Middle frontal gyrus (tissue), 1 donor: ENCODE measurements at regions not wholly inside any gene's neighbourhood (a gene's known extent, or its start where the extent isn't known, plus 50 kb on each side); places are given as distances from the start of the nearest gene placed in this dataset.

ENCODE experiments used
- DNase-seq: peaks from one replicate; pipeline ENCODE4 v3.0.0-alpha.2; 2015; ENCODE audit warnings: low spot score; ENCODE audit errors: extremely low spot score

DNA sequence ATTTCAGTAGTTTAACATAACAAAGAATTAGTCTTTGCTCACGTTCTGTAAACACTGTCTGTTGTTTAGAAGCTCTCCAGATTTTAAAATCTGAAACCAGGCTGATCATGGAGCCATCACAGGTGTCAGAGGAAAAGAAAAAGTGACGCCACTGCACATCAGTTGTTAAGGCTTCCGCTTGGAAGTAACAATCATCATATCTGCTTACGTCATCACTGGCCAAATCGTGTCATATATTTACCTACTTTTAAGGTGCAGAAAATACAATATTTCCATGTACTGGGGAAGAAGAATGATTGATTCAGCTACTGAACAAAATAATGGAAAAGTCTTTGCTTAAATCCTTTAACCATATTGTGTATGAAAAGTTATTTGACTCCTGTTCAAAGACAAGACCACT is 382.6 kb upstream of the MC4R start:
- DNase-seq, result no peak

DNA sequence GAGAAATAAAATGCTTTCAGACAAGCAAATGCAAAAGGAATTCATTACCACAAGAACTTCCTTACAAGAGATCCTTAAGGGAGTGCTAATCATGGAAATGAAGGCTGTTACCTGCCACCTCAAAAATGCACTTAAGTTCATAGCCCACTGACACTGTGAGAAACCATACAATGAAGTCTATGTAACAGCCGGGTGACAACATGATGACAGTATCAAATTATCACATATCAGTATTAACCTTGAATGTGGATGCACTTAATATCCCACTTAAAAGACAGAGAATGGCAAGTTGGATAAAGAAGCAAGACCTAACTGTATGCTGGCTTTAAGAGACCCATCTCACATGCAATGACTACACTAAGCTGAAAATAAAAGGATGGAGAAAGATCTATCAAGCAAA is 403.4 kb upstream of the MC4R start:
- DNase-seq, result no peak

DNA sequence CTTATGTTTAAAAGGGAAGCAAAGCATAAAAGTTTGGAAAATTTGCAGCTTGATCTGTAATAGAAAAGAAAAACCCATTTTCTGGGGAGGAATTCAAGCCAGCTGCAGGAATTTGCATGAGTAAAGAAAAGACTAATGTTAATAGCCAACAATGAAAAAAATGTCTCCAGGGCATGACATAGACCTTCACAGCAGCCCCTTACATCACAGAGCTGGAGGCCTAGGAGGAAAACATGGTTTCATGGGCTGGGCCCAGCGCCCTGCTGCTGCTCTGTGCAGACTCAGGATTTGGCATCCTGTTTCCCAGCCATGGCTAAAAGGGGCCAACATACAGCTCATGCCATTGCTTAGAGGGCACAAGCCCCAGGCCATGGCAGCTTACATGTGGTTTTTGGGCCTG is 411.6 kb upstream of the MC4R start:
- no peak for DNase-seq

DNA sequence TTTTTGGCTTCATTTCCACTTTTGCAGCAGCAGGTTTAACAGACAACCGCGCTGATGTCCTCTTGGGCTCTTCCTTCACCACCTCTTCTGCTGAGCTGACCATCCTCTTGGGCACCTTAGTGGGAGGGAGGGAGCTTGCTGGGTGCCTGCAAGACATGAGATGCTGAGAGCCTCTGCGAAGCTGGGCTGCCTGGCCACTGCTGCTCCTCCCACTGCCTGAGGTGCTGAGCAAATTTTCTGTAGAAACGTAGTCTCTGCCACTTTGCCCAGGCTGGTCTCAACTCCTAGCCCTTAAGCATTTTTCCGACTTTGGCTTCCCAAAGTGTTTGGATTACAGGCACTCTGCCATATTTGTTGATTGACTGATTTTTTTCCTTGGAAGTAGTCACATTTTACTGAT is 422.2 kb upstream of the MC4R start:
- DNase-seq, result no peak

DNA sequence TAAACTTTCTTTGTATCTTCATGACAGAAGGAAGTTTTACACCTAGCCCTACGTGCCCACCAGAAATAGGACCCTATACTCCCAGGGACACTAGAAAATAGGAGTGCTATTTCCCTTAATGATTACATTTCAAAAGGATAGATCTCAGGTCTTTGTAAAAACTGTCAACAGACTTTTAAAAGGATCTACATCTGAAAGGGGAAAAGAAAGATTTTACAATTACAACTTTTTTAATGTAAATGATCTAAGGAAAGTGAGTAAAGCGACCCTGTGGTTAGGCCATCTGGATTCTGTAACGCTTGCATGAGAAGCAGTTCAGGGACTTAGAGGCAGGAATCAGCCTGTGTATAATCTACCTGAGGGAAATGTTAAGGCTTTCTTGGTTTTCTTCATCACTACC is 431.8 kb upstream of the MC4R start:
- DNase-seq, result no peak

DNA sequence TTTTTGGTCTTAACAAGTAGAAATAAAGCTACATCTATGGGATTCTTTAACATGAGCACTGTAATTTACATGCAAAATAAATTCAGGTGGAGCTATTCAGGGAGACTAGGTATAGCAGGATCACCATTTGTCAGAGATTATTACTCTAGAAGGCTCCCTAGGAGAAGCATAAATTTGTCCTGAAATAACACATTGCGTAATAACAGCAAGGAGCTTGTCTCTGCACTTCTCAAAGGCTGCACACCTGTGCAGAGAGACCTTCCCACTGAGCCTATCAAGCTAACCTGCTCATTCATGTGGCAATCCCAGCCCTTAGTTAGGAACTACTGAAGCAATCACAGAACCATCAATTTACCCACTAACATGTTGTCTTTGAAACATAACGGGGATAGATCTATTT is 437.4 kb upstream of the MC4R start:
- no peak for DNase-seq

DNA sequence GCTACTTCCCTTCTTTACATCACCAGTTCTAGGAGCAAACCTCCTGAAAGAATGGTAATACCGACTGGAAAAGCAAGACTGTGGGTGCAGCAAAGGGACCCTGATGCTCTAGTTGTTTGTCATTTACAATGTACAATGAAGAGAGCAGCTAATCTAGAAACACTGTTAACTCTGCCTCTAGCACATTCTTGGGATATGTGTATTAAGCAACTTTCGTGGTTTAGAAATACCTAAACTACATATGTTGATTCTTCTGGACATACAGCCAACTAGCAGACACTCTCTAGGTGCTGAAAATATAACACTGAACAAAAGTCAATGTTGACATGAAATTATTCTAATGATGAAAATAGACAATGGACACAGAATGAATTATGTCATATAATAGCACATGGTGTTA is 440.3 kb upstream of the MC4R start:
- no peak for DNase-seq

DNA sequence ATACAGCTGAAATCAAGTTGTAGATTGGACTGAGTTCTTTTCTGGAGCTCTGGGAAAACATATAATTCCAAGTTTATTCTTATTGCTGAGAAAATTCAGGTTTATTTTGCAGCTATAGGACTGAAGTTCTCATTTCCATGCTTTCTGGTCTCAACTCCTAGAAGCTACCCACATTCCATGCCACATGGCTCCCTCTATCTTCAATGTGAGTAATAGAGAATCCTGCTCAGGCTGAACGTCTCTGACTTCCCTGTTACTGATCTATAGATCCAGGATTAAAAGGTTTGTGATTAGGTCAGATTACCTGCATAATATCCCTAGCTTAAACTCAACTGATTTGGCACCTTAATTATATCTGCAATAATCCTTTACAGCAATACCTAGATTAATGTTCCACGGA is 453.8 kb upstream of the MC4R start:
- DNase-seq, result no peak

DNA sequence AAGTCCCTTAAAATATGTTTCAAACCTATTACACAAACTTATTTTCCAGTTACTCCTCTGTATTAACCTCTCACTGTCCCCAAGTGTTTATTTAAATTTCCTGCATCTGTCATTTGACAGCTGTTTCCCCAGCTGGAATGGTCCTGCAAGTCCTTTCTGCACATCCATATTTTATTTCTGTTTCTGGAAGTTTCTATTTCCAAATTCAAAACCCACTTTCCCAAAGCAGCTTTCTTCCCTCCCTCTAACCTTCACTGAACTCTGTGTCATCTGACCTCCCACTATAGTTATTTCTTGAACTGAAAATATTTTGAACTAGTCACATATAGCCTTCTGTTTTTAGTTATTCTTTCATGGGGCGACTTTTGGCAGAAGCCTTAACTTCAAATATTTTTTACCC is 459.4 kb upstream of the MC4R start:
- no peak for DNase-seq

DNA sequence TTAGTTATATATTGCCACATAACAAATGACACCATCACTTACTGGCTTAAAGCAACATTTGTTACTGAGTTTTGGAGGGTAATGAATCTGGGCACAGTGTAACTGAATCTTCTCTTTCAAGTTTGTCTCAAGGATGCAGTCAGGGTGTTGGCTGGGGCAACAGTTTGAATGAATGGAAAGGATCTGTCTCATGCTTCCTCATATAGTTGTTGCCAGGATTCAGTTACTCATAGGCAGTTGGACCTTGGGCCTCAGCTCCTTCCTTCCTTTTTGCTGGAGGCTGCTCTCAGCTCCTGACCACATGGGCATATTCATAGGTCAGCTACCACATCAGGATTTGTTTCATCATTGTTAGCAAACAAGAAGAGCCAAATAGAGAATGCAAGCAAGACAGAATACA is 466.1 kb upstream of the MC4R start:
- DNase-seq, result no peak

DNA sequence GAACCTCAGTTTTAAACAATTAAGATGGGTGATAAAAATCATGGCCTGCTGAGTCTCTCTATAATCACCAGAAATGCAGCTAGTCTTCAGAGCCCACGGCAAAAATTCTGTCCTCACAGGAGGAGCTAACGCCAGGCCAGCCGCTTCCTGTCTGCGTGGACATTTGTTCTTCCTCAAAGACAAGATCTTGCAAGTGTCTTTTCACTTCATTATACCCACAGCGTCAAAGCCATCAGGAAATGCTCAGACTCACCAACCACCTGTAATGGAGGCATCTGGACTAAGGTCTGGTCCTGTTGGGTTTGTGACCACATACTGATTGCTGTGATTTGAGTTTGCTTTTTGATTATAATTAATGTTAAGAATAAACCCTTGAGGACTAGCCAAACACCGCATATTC is 473.8 kb upstream of the MC4R start:
- DNase-seq, result no peak

DNA sequence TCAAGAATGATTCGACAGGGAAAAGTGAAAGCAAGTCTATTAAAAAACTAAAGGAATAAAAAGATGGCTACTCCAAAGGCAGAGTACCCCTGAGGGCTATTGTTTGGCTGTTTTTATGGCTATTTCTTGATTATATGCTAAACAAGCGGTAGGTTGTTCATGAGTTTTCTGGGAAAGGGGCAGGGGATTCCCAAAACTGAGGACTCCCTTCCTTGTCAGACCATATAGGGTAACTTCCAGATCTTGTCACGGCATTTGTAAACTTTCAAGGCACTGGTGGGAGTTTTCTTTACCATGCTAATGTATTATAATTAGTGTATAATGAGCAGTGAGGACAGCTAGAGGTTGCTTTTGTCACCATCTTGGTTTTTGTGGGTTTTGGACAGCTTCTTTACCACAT is 474.9 kb upstream of the MC4R start:
- no peak for DNase-seq

DNA sequence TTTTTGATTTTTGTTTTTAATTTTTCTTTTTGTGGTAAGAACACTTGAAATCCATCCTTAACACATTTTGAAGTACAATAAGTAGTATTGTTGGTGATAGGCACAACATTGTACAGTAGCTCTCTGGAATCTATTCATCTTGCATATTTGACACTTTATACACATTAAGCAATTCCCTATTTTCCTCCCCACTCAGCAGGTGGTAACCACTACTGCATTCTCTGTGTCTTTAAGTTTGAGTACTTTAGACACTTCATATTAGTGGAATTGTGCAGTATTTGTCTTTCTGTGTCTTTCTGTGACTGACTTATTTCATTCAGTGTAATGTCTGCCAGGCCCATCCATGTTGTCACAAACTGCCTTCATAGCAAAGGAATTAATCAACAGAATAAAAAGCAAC is 471.7 kb upstream of the CDH20 start:
- no peak for DNase-seq

DNA sequence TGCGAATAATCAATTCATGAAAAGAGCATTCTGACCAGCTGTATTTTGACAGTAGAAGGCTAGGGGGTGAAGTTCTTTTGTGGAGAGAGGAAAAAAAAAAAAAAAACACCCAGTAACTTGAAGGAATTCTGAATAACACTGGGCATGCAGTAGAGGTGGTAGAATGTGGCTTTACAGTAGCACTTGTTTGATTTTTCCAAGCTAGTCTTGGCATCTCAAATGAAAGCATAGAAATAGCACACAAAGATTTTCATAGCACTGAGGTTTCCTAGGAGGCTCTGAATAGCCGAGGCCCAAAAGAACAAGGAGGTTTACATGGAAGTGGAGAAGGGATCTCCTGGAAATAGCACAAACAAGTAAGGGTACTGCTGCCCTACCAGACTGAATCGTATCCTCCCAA is 470.2 kb upstream of the CDH20 start:
- DNase-seq, result no peak

DNA sequence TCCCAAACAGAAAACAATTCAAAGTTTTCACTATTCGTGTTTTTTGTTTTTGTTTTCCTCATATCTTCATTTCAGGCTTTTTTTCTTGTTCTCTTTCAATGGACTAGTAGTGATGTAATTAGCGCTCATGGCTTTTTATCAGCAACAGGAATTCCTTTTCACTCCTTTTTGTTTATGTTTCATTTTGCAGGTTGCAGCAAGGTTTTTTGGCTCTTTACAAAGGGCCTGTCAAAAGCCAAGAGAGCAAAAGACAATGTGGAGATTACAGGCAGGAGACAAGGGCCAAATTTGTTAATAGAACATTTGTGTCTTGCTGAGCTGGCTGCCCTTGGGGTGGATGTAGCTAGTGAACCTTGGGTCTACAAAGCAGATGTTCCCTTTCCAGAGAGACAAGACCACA is 467.4 kb upstream of the CDH20 start:
- DNase-seq, result no peak

DNA sequence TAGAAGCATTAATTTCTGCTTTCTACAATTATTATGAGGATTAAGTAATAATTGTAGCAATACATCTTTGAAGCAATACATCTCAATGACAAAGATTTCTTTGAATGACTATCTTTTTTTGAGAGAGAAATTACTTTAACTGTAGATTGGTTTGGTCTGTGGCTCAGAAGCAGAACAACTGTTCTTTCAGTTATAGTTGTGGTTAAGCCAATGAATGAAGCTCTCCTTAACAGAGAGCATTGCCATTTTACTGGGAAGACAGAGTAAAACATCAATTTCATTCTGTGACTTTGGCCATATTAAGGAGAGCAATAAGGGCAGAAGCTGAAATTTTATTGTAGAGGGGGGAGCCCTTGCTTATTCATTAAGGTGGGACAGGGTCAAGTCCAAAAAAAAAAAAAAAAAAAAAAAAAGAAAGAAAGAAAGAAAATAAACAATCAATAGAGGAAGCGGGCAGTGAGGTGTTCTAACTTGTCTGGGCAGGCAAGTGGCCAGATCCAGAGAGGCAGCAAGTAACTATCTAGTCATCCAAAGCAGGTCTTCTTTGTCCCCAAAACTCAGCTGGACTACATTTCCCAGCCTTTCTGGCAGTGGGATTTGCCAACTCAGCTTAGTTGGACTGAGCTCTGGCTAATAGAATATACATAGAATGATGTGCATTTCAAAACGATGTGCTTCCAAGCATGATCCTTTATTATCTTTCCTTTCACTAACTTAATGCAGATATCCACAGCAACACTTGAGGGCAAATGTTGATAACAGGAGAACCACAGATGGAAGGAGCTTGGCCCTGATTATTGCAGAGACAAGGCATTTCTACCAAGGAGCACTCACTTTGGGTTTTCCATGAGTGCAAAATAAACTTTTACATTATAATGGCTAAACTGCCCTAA is 462.7 kb upstream of the CDH20 start:
- DNase-seq, result no peak

DNA sequence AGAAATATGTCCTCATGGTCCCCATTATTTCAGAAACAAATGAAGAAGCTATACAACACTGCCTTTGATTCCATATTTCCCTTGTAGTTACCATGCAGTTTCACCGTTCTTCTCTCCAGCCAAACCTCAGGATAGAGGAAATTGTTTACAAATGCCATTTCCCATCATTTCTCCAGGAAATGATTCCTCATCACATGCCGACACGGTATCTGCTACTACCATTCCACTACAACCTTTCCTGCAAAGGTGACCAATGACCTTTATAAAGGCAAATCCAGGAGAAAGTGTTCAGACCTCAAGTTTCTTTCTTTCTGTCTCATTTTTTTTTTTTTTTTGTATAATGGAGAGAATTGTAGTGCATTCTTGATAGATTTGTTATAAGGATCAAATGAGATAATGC is 460.8 kb upstream of the CDH20 start:
- DNase-seq, result no peak

DNA sequence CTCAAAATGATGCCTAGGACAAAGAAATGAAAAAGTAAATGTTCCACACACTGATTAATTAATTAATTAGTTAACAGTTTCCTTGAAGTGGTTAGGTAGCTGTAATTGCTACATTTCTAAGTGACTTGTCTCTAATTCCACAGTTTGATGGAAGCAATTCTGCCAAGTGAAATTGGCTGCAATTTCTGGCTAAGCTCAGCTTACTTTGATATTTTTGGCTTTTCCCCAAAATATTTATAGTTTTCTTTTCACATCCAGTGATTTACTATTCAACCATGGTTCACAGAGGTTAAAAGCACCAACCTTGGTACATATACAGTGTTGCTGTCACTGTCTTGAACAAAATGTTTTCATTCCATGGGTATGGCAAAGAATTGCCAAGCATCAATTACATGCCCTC is 459.5 kb upstream of the CDH20 start:
- no peak for DNase-seq

DNA sequence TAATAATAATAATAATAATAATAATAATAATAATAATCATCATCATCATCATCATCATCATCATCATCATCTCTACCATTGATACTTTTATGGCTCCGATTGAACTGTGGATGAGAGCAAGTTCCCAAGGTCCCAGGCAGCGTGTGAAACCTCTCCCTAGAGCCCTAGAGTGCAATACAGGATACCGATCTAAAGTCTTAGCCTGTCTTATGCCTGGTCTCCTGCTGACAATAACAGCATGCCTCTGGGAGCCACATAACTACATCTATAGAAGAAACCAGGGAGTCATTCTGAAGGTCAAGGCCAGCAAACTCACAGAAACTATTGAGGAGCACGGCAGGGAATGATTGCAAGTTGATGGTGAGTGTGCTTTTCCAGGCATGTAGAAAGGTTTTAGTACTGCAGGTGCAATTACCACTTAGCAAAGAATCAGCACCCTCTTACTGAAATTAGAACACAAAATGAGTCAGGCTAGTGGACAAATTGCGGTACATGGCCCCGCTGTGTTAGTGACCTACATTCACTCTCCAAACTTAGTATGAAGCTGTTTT is 457.2 kb upstream of the CDH20 start:
- no peak for DNase-seq

DNA sequence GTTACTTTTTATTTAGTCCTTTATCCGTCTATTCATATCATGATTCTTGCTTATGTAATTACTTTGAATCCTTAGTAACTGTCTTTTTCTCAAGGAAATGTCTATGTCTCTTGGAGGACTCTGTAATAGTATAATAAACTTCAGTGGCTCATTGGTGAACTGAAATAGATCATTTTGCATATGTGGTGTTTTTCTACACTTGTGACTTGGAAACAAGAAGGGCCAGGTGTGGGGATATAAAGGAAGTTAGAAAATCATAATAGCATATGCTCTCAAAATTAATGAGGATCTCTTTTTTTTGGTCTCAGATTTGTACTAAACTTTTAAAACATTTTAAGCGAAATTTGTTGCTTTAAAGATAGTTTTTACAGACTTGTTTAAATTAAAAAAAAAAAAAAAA is 453.0 kb upstream of the CDH20 start:
- no peak for DNase-seq

DNA sequence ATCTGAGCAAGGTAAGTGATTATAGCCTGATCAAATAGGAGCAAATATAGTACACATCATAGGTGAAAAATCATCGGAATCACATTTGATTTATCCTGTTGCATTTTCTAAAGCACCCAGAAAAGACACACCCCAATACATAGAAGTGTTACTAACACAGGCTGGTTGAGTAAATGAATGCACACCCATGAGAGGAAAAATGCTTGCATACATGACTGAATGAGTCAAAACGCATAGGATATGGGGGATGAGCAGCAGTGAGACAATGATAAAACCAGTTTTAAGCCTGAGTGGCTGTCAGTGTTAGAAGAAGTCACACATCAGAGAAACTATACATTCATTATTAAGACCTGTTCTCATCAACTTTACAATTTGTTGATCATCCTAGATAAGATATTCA is 449.6 kb upstream of the CDH20 start:
- DNase-seq, result no peak

DNA sequence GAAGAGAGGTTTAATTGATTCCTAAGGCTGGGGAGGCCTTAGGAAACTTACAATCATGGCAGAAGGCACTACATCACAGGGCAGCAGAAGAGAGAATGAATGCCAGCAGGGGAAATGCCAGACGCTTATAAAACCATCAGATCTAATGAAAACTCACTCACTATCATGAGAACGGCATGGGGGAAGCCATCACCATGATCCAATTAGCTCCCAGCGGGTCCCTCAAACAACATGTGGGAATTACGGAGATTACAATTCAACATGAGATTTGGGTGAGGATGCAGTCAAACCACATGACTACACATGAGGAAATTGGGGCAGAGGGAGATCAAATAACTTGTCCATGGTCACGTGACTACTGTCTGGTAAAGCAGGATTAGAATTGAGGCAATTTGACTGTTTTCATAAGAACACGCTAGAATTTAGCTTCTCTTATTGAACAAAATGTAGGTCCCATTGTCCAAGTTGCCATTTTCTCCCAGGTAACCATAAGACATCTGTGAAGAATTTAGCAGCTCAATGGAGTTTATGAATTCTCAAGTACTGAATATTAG is 445.1 kb upstream of the CDH20 start:
- DNase-seq, result no peak

DNA sequence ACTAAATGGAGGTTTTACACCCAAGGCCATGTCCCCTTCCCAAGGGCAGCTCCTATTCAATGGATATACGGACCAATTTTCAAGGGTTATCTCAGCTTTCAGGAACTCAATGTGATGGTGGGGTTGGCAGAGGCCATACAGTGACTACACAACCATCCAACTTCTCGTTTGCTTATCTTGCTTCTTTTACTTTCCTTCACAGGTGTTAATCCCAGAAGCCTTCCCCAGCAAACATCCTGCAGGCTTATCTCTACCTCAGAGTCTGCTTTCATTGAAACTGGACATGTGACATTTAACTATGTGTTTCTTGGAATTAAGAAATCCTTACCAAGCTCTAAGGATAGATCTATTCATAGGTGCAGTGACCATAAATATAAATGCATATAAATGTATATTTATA is 443.8 kb upstream of the CDH20 start:
- DNase-seq, result no peak
